Cardiac muscle cell (in vitro differentiated cells and primary cell): ENCODE measurements at regions not wholly inside any gene's neighbourhood (a gene's known extent, or its start where the extent isn't known, plus 50 kb on each side); places are given as distances from the start of the nearest gene placed in this dataset.

ENCODE experiments used
- DNase-seq, 2 donors: peaks; one replicate each; pipeline versions ENCODE4 v3.0.0 to v3.0.0-alpha.2; 2010 to 2017; ENCODE audit warnings: low read depth in 1 of 2, low spot score in 1 of 2
- H3K27ac ChIP-seq: fragments of 200-600 bp; sonication (generic); 2 replicates; pipeline ENCODE4 v1.5.1; 2016
- H3K27me3 ChIP-seq: fragments of 200-600 bp; sonication (generic); 2 replicates; pipeline ENCODE4 v1.6.0; 2016; ENCODE audit warnings: control low read depth
- H3K36me3 ChIP-seq: fragments of 200-600 bp; sonication (generic); 2 replicates; pipeline ENCODE4 v1.5.1; 2016; ENCODE audit warnings: control low read depth
- H3K4me1 ChIP-seq: fragments of 200-600 bp; sonication (generic); 2 replicates; pipeline ENCODE4 v1.8.1; 2017; ENCODE audit warnings: low read depth, mild to moderate bottlenecking, mixed run types
- H3K4me3 ChIP-seq: fragments of 200-600 bp; sonication (generic); 2 replicates; pipeline ENCODE4 v1.5.1; 2016; ENCODE audit warnings: mild to moderate bottlenecking
- H3K9me3 ChIP-seq: fragments of 200-600 bp; sonication (generic); 2 replicates; pipeline ENCODE4 v1.5.1; 2017; ENCODE audit warnings: low read depth, mild to moderate bottlenecking, control low read depth
- TF ChIP-seq, protein P1 (sequence below): IDR thresholded peaks from 2 replicates; pipeline ENCODE4 v1.5.1; 2012; ENCODE audit warnings: low read depth, mild to moderate bottlenecking, low read length

DNA sequence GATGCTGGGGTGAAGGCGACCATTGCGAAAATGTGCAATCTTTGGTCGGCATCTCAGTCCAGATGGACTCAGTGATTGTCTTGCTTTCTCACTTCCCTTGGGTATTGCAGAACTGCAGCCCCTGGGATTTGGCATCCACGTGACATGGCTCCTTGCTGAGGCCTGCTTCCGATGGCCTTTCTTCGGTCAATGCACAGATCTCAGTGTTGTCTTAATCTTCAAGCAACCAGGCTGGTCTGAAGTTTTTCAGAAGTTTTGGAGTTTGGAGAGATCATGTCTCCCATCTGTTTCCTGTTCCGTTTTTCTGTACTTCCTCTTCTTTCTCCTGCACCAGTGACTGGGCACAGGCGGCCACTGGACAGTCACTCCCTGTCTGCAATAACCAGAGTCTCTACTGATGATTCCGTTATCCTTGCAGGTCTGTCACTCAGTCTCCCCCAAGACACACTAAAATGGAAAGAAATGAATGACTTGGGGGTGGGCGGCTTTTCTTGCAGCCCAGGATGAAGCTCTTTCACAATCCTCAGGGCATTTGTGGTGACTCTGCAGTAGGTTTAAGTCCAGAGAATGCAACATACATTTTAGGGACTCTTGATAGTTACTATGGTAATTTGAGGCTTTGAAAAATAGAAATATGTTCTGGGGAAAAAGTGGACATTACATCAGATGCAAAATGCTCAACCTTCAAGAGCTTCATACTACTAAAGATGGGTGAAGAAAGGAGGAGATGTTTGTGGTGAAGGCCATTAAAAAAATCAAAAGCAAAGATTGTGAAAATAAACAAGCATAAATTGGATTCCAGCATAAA lies 106.3 kb upstream of the ZFHX3 start:
- Histone ChIP-seq H3K4me3 (no peak overlapping the region), H3K27me3 (no peaks in the 10 kb centered on the region), H3K36me3 (no peaks in the 10 kb centered on the region), H3K4me1 (peaks cover 12% of the 10 kb centered on the region), H3K27ac (no peak overlapping the region), H3K9me3 (no peaks in the 10 kb centered on the region)
- DNase-seq: peak in 1 of 2 donors; percentile 76
- TF ChIP-seq, protein P1, sequence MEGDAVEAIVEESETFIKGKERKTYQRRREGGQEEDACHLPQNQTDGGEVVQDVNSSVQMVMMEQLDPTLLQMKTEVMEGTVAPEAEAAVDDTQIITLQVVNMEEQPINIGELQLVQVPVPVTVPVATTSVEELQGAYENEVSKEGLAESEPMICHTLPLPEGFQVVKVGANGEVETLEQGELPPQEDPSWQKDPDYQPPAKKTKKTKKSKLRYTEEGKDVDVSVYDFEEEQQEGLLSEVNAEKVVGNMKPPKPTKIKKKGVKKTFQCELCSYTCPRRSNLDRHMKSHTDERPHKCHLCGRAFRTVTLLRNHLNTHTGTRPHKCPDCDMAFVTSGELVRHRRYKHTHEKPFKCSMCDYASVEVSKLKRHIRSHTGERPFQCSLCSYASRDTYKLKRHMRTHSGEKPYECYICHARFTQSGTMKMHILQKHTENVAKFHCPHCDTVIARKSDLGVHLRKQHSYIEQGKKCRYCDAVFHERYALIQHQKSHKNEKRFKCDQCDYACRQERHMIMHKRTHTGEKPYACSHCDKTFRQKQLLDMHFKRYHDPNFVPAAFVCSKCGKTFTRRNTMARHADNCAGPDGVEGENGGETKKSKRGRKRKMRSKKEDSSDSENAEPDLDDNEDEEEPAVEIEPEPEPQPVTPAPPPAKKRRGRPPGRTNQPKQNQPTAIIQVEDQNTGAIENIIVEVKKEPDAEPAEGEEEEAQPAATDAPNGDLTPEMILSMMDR: no peak

DNA sequence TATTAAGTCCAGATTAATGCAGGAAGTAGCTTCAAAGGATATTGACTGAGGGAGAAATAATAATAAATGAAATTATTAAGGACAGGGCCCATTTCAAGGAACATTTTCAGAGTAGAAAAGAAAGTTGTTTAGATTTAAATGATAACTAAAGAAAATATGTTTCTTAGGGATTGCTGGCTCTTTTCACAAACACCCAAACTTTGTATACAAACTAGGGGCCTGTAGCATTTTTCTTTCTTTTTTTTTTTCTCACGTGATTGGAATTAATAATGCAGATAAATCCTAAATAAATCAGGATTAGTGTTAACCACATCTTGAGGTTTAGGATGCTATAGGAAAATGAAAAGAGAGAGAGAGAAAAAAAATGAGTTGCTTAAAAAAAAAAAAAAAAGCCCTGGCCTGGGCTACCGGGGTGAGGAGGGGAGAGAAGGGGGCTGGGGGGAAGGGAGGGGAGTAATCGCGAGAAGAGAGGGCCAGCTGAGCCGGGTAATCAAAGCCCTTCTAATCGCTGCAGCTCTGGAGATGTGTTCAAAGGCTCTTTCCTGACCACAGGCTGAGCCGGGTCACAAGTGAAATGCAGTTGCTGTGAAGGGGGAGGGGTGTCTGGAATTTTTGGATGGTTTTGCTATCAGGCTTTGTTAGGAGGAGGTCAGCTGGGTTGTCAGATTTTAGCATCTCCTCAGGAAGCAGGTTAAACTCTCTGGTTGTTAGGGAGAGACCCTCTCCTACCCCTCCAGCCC lies 104.6 kb upstream of the ZFHX3 start:
- DNase-seq: peak; percentile 34 to 73
- no peaks in the 10 kb centered on the region for H3K9me3 ChIP-seq
- no peak overlapping the region for H3K4me3 ChIP-seq
- no peaks in the 10 kb centered on the region for H3K36me3 ChIP-seq
- peaks cover 12% of the 10 kb centered on the region for H3K4me1 ChIP-seq
- H3K27ac ChIP-seq: peak overlapping the region; percentile 35
- H3K27me3 ChIP-seq: no peaks in the 10 kb centered on the region
- TF ChIP-seq, protein P1: no peak

DNA sequence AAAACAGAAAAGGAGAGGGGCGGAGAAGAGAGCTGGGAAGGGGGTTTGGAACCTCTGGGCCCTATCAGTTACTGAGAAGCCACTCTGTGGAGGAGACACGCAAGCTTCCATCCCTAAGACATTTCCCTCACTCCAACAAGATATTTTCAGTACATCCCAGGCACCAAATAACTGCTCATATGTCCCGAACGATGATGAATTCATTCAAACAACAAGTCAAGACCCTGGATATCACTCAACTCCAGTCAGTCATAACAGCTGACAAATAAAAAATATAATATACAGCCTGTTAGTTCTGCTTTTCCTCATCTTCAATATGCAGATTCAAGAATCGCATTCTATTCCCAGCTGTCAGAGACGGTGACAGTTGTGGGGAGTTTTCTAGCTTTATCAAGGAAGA lies 104.0 kb upstream of the ZFHX3 start:
- H3K36me3 ChIP-seq: no peaks in the 10 kb centered on the region
- H3K27me3 ChIP-seq: no peaks in the 10 kb centered on the region
- TF ChIP-seq, protein P1: no peak
- H3K4me1 ChIP-seq: peaks cover 12% of the 10 kb centered on the region
- peak overlapping the region; percentile 35 for H3K27ac ChIP-seq
- no peak overlapping the region for H3K4me3 ChIP-seq
- no peak for DNase-seq
- no peaks in the 10 kb centered on the region for H3K9me3 ChIP-seq

DNA sequence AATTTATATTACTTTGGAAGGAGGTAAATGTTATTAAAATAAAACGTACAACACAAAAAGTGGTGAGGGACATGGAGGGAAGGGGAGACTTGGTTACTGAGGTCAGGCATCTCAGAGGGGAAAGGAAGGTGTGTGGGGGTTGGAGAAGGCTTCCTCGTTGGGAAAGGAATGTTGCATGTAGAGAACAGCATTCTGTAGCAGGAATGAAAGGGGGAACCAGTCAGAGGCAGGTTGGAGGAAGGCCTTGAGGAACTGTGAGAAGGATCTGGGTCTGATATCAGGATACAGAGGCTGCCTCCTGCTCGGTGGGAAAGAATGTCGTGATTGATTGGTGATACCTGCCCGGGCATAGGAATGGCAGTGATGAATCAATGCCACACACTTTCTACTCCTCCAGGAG lies 103.3 kb upstream of the ZFHX3 start:
- no peak for DNase-seq
- TF ChIP-seq, protein P1: no peak
- no peak overlapping the region for H3K4me3 ChIP-seq
- no peaks in the 10 kb centered on the region for H3K36me3 ChIP-seq
- no peaks in the 10 kb centered on the region for H3K9me3 ChIP-seq
- no peak overlapping the region for H3K27ac ChIP-seq
- no peaks in the 10 kb centered on the region for H3K27me3 ChIP-seq
- peaks cover 12% of the 10 kb centered on the region for H3K4me1 ChIP-seq

DNA sequence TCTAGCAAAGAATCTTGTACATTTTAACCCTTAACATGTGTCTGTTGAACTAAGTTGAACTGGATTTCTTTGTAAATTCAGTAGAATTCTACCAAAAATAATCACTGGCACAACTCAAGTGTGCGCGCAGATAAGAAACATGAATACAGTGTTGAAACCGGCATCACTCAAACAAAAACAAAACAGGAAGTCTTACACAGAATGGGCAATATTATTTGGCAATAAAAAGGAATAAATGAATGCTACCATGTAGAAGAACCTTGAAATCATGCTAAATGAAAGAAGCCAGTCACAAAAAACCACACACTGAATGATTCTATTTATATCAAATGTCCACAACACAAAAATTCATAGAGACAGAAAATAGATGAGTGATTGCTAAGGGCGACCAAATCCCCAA lies 102.9 kb upstream of the ZFHX3 start:
- Histone ChIP-seq H3K27ac (no peak overlapping the region), H3K4me3 (no peak overlapping the region), H3K36me3 (no peaks in the 10 kb centered on the region), H3K27me3 (no peaks in the 10 kb centered on the region), H3K9me3 (no peaks in the 10 kb centered on the region), H3K4me1 (peaks cover 12% of the 10 kb centered on the region)
- TF ChIP-seq, protein P1: no peak
- DNase-seq: no peak
